CD14-positive monocyte (primary cell): ENCODE measurements at regions not wholly inside any gene's neighbourhood (a gene's known extent, or its start where the extent isn't known, plus 50 kb on each side); places are given as distances from the start of the nearest gene placed in this dataset.
"Not testable (repeated sequence)": the region's sequence is repeated elsewhere in the genome, so short reads cannot be mapped to it uniquely, and the experiment has no call there.

Source experiments
- DNase-seq, 3 donors: peaks; one replicate each; pipeline ENCODE4 v3.0.0-alpha.2; 2011 to 2022
- H2AFZ ChIP-seq: 2 replicates; pipeline ENCODE4 v1.6.0; 2012; ENCODE audit warnings: mild to moderate bottlenecking, low read depth, low read length, inconsistent platforms; ENCODE audit not compliant: insufficient read depth, poor library complexity, severe bottlenecking
- H3K27ac ChIP-seq, 2 donors: 1 replicate in 1 of 2; 2 replicates in 1 of 2; pipeline ENCODE4 v1.5.1; 2012 to 2013; ENCODE audit warnings: low read length in 2 of 2, control low read depth in 1 of 2, inconsistent platforms in 1 of 2, low read depth in 1 of 2, mild to moderate bottlenecking in 1 of 2
- H3K27me3 ChIP-seq, 2 donors: one replicate each; pipeline versions ENCODE4 v1.6.0 to v1.6.1; 2011 to 2013; ENCODE audit warnings: low read length in 2 of 2; ENCODE audit not compliant: control insufficient read depth in 2 of 2, insufficient read depth in 2 of 2
- H3K36me3 ChIP-seq, 2 donors: replicated peaks in 1 of 2; 1 replicate in 1 of 2; 2 replicates in 1 of 2; pipeline versions ENCODE4 v1.5.1 to v1.6.1; 2012 to 2013; ENCODE audit warnings: low read length in 2 of 2, control low read depth in 1 of 2, inconsistent platforms in 1 of 2, mild to moderate bottlenecking in 1 of 2; ENCODE audit not compliant: insufficient read depth in 2 of 2, control insufficient read depth in 1 of 2
- H3K4me1 ChIP-seq, 2 donors: 1 replicate in 1 of 2; 2 replicates in 1 of 2; pipeline versions ENCODE4 v1.5.1 to v1.6.1; 2012 to 2013; ENCODE audit warnings: low read length in 2 of 2, control low read depth in 1 of 2, inconsistent platforms in 1 of 2, mild to moderate bottlenecking in 1 of 2, moderate library complexity in 1 of 2; ENCODE audit not compliant: insufficient read depth in 2 of 2, control insufficient read depth in 1 of 2
- H3K4me2 ChIP-seq: replicated peaks from 2 replicates; pipeline ENCODE3; 2012; ENCODE audit warnings: low read length, moderate library complexity, mild to moderate bottlenecking; ENCODE audit not compliant: poor library complexity, severe bottlenecking; ENCODE audit errors: extremely low read depth
- H3K4me3 ChIP-seq, 3 experiments: fragments of 200-600 bp in 1 of 3; sonication (generic) in 1 of 3; replicated peaks in 1 of 3; 1 replicate in 2 of 3; 2 replicates in 1 of 3; pipeline ENCODE4 v1.5.1; 2011 to 2013; ENCODE audit warnings: low read length in 3 of 3, mild to moderate bottlenecking in 3 of 3, control low read depth in 2 of 3, low read depth in 2 of 3, inconsistent platforms in 1 of 3, moderate library complexity in 1 of 3
- H3K79me2 ChIP-seq: 2 replicates; pipeline ENCODE4 v1.6.0; 2012; ENCODE audit warnings: mild to moderate bottlenecking, control low read depth, inconsistent platforms, low read length, moderate library complexity; ENCODE audit not compliant: insufficient read depth
- H3K9ac ChIP-seq: 2 replicates; pipeline ENCODE4 v1.6.0; 2017; ENCODE audit warnings: low read length, mild to moderate bottlenecking; ENCODE audit not compliant: insufficient read depth, poor library complexity, severe bottlenecking
- H3K9me3 ChIP-seq, 2 donors: replicated peaks in 1 of 2; 1 replicate in 1 of 2; 2 replicates in 1 of 2; pipeline versions ENCODE4 v1.5.1 to v1.6.1; 2012 to 2013; ENCODE audit warnings: low read length in 2 of 2, control low read depth in 1 of 2; ENCODE audit not compliant: control insufficient read depth in 1 of 2, insufficient read depth in 1 of 2
- H4K20me1 ChIP-seq: 2 replicates; pipeline ENCODE4 v1.6.0; 2012; ENCODE audit warnings: mild to moderate bottlenecking, low read length, control low read depth, moderate library complexity; ENCODE audit not compliant: insufficient read depth
- H3K27ac Mint-ChIP-seq, 7 donors: one replicate each; pipeline ENCODE4 v1.8.0; 2020; ENCODE audit warnings: mild to moderate bottlenecking in 7 of 7, mixed read lengths in 7 of 7, moderate library complexity in 6 of 7, inconsistent platforms in 2 of 7
- H3K27me3 Mint-ChIP-seq, 3 donors: one replicate each; pipeline ENCODE4 v1.8.0; 2021 to 2022; ENCODE audit warnings: low read depth in 3 of 3, mild to moderate bottlenecking in 3 of 3, mixed read lengths in 3 of 3, moderate library complexity in 3 of 3, inconsistent platforms in 1 of 3
- H3K36me3 Mint-ChIP-seq, 2 donors: one replicate each; pipeline ENCODE4 v1.8.0; 2020; ENCODE audit warnings: mixed read lengths in 2 of 2, inconsistent platforms in 1 of 2, mild to moderate bottlenecking in 1 of 2
- H3K4me1 Mint-ChIP-seq: one replicate; pipeline ENCODE4 v1.8.0; 2020; ENCODE audit warnings: mild to moderate bottlenecking, mixed read lengths
- H3K4me3 Mint-ChIP-seq, 2 donors: one replicate each; pipeline ENCODE4 v1.8.0; 2020; ENCODE audit warnings: mild to moderate bottlenecking in 2 of 2, mixed read lengths in 2 of 2, moderate library complexity in 1 of 2
- H3K9me3 Mint-ChIP-seq, 7 donors: one replicate each; pipeline ENCODE4 v1.8.0; 2020 to 2022; ENCODE audit warnings: mixed read lengths in 7 of 7, mild to moderate bottlenecking in 6 of 7, moderate library complexity in 6 of 7, inconsistent platforms in 2 of 7
- WGBS: methylation state at CpG from one replicate; pipeline ENCODE4 v1.1.5; 2013; ENCODE audit warnings: missing lambda C conversion rate; ENCODE audit not compliant: insufficient coverage; 5-methylcytosine and 5-hydroxymethylcytosine counted together
- intact Hi-C, 2 donors: fragments of 100-400 bp; cut with micrococcal nuclease; formaldehyde crosslinking; loops; one replicate each; pipeline versions ENCODE4 v1.15.0 to v1.15.1; 2023
- TF ChIP-seq, protein P1 (sequence below): fragments of 200-600 bp; IDR thresholded peaks from one replicate; pipeline ENCODE4 v1.8.0; 2022; ENCODE audit warnings: antibody characterized with exemption, mild to moderate bottlenecking

DNA sequence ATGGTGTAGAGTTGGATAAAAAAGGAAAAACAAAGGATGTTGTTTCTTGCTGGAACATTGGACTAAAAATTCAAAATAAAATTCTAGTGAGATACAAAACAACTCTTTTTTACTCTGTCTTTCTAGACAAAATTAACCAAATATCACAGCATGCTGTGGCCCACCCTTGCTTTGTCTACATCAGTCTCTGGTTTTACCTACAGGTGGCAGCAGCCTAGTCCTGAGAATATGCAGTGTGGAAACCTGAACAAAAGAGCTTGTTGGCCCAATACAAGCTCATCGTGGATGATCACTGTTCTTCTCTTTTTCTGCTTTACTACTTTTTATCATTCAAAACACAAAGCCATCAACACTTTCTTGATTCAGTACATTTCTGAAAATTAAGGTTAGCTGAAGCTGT is 210.4 kb downstream of the CDH19 start:
- no peak for DNase-seq
- intact Hi-C loops, result no loop called here
- no peaks in the 10 kb centered on the region for H3K79me2 ChIP-seq
- Mint-ChIP-seq H3K4me3 (no peak overlapping the region), H3K27ac (no peak overlapping the region), H3K4me1 (no peaks in the 10 kb centered on the region), H3K27me3 (peaks cover 0 to 2% (median 1%) of the 10 kb centered on the region in 3 donors), H3K36me3 (no peaks in the 10 kb centered on the region), H3K9me3 (peaks cover 2 to 25% (median 10%) of the 10 kb centered on the region in 7 donors)
- TF ChIP-seq, protein P1, sequence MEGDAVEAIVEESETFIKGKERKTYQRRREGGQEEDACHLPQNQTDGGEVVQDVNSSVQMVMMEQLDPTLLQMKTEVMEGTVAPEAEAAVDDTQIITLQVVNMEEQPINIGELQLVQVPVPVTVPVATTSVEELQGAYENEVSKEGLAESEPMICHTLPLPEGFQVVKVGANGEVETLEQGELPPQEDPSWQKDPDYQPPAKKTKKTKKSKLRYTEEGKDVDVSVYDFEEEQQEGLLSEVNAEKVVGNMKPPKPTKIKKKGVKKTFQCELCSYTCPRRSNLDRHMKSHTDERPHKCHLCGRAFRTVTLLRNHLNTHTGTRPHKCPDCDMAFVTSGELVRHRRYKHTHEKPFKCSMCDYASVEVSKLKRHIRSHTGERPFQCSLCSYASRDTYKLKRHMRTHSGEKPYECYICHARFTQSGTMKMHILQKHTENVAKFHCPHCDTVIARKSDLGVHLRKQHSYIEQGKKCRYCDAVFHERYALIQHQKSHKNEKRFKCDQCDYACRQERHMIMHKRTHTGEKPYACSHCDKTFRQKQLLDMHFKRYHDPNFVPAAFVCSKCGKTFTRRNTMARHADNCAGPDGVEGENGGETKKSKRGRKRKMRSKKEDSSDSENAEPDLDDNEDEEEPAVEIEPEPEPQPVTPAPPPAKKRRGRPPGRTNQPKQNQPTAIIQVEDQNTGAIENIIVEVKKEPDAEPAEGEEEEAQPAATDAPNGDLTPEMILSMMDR, result no peak
- no peaks in the 10 kb centered on the region for H3K27me3 ChIP-seq
- H3K4me3 ChIP-seq, result no peak overlapping the region
- no peaks in the 10 kb centered on the region for H3K4me1 ChIP-seq
- no peak overlapping the region for H3K27ac ChIP-seq
- no peaks in the 10 kb centered on the region for H4K20me1 ChIP-seq
- no peaks in the 10 kb centered on the region for H3K36me3 ChIP-seq
- H3K9me3 ChIP-seq, result peaks cover 9 to 16% of the 10 kb centered on the region in 2 donors
- H2AFZ ChIP-seq, result no peak overlapping the region
- H3K4me2 ChIP-seq, result no peak overlapping the region
- WGBS, result no CpG with 5 or more reads among the region's 1 CpG
- no peak overlapping the region for H3K9ac ChIP-seq

DNA sequence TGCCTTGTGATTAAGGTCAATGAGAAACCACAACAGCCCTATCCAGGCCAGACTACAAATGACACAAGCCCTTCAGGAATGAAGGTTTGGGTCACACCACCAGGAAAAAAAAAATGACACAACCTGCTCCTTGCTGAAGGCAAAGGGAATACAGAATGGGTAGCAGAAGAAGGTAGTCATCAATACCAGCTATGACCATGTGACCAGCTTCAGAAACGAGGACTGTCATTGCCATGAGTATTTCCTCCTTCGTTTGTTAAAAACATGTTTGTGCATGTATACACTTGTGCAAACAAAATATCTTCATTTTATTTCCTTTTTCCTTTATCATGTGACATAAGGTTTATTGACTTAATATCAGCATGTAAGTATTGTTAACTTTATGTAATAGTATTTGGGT is 226.6 kb downstream of the CDH19 start:
- no peaks in the 10 kb centered on the region for H3K79me2 ChIP-seq
- Mint-ChIP-seq H3K4me1 (no peaks in the 10 kb centered on the region), H3K27ac (no peak overlapping the region), H3K4me3 (no peak overlapping the region), H3K36me3 (no peaks in the 10 kb centered on the region), H3K27me3 (no peaks in the 10 kb centered on the region), H3K9me3 (peaks cover 4 to 8% (median 6%) of the 10 kb centered on the region in 7 donors)
- DNase-seq, result no peak
- peaks cover 12 to 19% of the 10 kb centered on the region in 2 donors for H3K9me3 ChIP-seq
- no peak overlapping the region for H2AFZ ChIP-seq
- intact Hi-C loops, result no loop called here
- H3K27me3 ChIP-seq, result no peaks in the 10 kb centered on the region
- H3K4me3 ChIP-seq, result no peak overlapping the region
- no peak overlapping the region for H3K4me2 ChIP-seq
- H3K36me3 ChIP-seq, result no peaks in the 10 kb centered on the region
- no peaks in the 10 kb centered on the region for H4K20me1 ChIP-seq
- no CpG with 5 or more reads among the region's 2 CpGs for WGBS
- no peaks in the 10 kb centered on the region for H3K4me1 ChIP-seq
- TF ChIP-seq, protein P1, result no peak
- H3K27ac ChIP-seq, result no peak overlapping the region
- H3K9ac ChIP-seq, result no peak overlapping the region

DNA sequence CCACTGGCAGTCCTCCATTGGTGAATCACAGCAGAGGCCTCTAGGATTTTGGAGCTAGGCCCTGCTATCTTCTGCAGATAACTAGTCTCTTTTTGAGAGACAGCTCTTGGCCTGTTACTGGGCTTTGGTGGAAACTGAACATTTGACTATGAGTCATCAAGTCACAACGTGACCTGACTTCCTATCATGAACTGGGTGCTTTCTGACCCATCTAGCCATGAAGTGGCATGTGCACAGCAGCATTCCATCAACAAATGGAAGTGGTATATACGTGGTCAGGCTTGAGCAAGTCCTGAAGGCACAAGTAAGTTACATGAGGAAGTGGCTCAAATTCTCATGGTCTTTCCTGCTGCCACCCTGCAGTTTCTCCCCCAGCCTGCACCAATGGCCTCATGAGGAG is 228.5 kb downstream of the CDH19 start:
- H3K36me3 Mint-ChIP-seq, result not testable (repeated sequence)

More for the DNA sequence above, 228.5 kb downstream of the CDH19 start:
- H3K36me3 ChIP-seq, H3K4me1 Mint-ChIP-seq, H3K27me3 Mint-ChIP-seq, H3K27me3 ChIP-seq, H3K9ac ChIP-seq, H3K27ac ChIP-seq, H3K4me1 ChIP-seq, H3K4me3 Mint-ChIP-seq, H3K4me2 ChIP-seq, intact Hi-C loops, H2AFZ ChIP-seq, H3K79me2 ChIP-seq, H4K20me1 ChIP-seq, DNase-seq, H3K4me3 ChIP-seq: not testable (repeated sequence)
- WGBS, result 52% methylated on average over 2 of the region's 2 CpGs
- H3K27ac Mint-ChIP-seq, result peak overlapping the region in 1 of 7 donors; percentile 8
- H3K9me3 ChIP-seq, result peaks cover 12 to 19% of the 10 kb centered on the region in 2 donors
- H3K9me3 Mint-ChIP-seq, result peaks cover 4 to 12% (median 7%) of the 10 kb centered on the region in 7 donors
